Putamen (tissue), 1 donor: ENCODE measurements at regions not wholly inside any gene's neighbourhood (a gene's known extent, or its start where the extent isn't known, plus 50 kb on each side); places are given as distances from the start of the nearest gene placed in this dataset.

Experiments used
- DNase-seq: peaks from one replicate; pipeline ENCODE4 v3.0.0-alpha.2; 2016; ENCODE audit warnings: low spot score

- DNase-seq = no peak
Observed at GRCh38 chr4:66693694-66694093, 851.6 kb downstream of the CENPC start.

DNA sequence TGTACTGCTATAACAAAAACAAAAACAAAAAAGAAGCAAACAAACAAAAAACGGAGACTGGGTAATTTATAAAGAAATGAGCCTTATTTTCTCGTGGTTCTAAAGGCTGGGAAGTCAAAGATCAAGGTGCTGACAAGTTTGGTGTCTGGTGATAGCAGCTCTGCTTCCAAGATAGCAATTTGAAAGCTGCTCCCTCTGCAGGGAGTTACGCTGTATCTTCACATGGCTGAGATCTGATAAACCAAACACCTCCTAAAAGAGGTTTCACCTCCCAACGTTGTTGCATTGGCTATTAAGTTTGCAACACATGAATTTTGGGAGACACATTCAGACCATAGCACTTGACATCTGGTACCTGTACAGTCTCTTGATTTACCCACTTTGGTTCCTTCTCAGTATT, 854.2 kb downstream of the CENPC start:
- no peak for DNase-seq

DNA sequence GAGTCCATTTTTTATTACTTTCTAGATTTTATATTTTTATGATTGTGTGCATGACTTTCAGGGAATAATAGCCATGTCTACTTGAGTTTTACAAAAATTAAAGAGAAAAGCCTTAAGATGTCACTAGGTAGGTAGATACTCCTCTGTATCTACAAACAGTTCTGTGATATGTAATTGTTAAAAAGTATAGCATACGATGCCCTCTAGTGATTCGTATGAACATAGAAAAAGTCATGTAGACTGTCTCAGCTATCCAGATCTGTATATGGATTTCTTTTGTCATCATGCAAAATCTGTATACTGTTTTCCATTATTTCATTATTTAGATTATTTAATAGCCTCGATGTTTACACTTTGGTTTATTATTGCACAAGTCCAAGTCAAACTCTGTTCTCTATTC, 856.6 kb downstream of the CENPC start:
- no peak for DNase-seq

- DNase-seq = no peak
Observed at GRCh38 chr4:66687459-66687858, 857.8 kb downstream of the CENPC start.

- no peak for DNase-seq
Observed at GRCh38 chr4:66681962-66682361, 863.3 kb downstream of the CENPC start.

GRCh38 chr4:66667249-66667648, 878.1 kb downstream of the CENPC start:
- DNase-seq = no peak

- DNase-seq = no peak
Observed at GRCh38 chr4:66662620-66663019, 882.7 kb downstream of the CENPC start.

- no peak for DNase-seq
Observed at GRCh38 chr4:66658809-66659208, 886.5 kb downstream of the CENPC start.

DNA sequence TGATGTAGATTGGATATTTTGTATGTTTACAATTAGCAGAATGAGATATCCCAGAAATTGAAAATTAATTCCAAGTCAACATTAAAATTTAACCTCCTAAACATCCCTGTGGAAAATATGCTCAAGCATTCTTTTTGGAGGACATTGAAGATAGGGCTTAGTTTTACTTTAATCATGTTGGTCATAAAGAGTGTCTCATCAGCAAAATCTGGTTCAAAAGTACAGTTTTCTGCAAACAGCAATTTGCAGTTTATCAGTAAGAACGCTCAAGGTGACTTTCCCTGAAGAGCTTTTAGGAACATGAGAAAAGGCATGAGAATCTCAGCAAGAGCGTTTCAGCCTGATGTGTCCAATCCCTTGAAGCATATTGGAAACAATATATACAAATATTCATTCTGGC, 889.8 kb downstream of the CENPC start:
- no peak for DNase-seq

DNA sequence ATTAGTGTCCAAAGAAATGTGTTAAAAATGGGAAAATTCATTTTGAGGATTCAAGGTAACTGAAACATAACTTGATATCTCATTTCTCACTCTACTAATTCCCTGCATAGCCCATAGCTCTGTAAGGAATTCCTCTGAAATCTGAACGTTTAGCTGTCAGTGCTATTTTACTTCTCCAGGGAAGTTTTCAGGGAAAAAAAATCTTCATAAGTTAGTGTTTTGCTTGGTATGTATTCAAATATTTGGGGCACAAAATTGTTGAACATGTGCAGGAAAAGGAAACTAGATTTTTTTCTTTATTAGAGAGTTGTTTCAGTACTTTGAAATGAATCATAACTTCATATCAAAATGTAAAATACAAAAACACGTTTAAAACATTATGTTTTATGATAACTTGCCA, 891.4 kb downstream of the CENPC start:
- no peak for DNase-seq

GRCh38 chr4:66649236-66649635, 896.1 kb downstream of the CENPC start:
- DNase-seq = no peak

DNA sequence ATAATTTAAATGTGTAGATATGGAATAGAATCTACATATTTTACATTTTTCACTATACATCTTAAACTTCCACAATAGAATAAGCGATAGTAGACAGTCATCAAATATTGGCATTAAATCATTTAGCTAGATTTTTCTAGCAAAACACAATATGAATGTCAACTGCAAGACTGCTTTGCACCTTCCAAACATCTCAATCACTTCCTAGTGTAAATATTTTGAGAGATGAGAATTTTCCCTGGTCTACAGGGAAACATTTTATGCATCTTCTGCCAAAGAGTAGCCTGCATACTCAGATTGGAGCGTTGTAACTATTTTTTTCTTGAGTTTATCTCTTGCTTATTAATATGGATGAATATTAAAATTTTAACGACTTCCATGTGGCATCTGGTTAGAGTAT, 897.4 kb downstream of the CENPC start:
- no peak for DNase-seq

DNA sequence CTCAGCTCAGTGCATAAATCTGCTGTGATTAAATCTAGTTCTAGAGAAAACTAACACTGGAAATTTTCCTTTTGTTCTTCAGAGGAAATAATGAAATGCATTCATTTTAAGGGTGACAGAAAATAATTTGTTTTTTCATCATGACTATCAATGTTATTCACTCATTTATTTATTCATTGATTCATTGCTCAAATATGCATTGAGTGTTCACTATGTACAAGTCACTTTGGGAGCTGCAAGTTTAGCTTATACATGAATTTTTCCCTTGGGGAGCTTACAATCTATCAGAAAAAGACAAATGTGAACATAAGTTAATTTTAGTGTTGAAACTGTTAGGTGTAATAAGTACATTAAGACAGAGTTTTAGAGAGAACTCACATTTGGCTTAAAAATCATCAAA, 897.8 kb downstream of the CENPC start:
- DNase-seq = no peak

- no peak for DNase-seq
Observed at GRCh38 chr4:66640233-66640990, 904.9 kb downstream of the CENPC start.

- DNase-seq = no peak
Observed at GRCh38 chr4:66639361-66639760, 905.9 kb downstream of the CENPC start.

GRCh38 chr4:66636349-66636748, 909.0 kb downstream of the CENPC start:
- DNase-seq = no peak

DNA sequence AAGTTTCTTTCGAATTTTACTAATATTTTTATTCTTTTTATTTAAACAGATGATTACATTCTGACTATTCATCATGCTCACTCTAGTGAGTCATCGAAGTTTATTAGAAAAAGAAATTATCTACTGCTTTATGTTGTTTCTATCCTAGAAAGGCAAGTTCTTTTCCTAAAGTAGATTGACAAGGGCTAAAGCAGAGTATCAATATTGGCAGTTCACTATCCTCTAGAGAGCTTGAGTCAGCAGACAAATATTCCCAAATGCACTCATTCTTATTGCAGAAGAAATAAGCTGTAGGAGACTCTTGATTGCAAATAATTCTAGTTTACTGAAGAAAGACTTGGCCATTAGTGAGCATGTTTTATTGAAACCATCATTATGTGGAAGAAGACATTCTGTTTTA, 911.8 kb downstream of the CENPC start:
- DNase-seq = no peak

GRCh38 chr4:66629927-66630326, 915.4 kb downstream of the CENPC start:
- DNase-seq = no peak

GRCh38 chr4:66628146-66628545, 917.2 kb downstream of the CENPC start:
- DNase-seq = no peak

GRCh38 chr4:66625480-66625879, 919.8 kb downstream of the CENPC start:
- no peak for DNase-seq

- no peak for DNase-seq
Observed at GRCh38 chr4:66613591-66613990, 931.7 kb downstream of the CENPC start.

- no peak for DNase-seq
Observed at GRCh38 chr4:66609014-66609413, 936.3 kb downstream of the CENPC start.

- no peak for DNase-seq
Observed at GRCh38 chr4:66606908-66607307, 936.6 kb upstream of the EPHA5 start.

DNA sequence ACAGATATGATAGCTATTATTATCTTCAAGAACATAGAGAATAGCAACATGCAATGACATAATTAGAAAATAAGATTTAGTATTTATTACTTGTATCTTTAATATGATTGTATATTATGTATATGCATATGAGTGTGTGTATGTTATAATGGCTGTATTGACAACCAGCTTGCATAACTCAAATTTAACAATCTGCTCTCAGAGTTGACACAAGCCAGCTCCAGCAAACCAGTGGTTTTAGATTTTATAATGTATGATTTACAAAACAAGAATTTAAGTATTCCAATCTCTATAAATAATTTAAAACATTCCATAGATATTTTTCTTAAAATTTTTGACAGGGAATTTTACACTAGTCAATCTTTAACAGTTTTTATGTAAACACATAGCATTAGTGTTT, 935.9 kb upstream of the EPHA5 start:
- no peak for DNase-seq
